Activated T-helper 1 cell treated with Interleukin-2 at 50 U/mL for 16 hours (primary cell): ENCODE measurements at regions not wholly inside any gene's neighbourhood (a gene's known extent, or its start where the extent isn't known, plus 50 kb on each side); places are given as distances from the start of the nearest gene placed in this dataset.
"Not testable (repeated sequence)": the region's sequence is repeated elsewhere in the genome, so short reads cannot be mapped to it uniquely, and the experiment has no call there.

Source experiments
- DNase-seq: peaks from one replicate; pipeline ENCODE4 v3.0.0-alpha.2; 2020; ENCODE audit warnings: low read depth

DNA sequence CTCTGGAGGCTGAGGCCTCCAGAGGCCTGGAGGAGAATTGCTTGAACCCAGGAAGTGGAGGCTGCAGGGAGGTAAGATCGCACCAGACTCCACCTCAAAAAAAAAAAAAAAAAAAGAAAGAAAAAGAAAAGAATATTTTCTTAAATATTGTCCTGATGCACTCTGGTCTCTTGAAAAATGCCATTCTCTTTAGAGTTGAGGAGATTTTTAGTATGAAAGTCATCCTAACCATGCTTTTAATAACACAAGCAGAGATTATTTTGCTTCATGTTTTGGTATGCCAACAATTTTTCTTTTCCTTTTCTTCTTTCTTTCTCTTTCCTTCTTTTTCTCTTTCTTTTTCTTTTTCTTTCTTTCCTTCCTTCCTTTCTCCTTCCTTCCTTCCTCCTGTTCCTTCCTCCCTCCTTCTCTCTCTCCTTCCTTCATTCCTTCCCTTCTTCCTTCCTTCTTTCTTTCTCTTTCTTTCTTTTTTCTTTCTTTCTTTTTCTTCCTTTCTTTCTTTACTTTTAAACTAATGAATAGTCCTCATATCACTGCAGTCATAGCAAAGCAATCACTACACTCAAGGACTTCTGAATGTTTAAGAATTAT lies 116.9 kb upstream of the CCNH start:
- DNase-seq = no peak

DNA sequence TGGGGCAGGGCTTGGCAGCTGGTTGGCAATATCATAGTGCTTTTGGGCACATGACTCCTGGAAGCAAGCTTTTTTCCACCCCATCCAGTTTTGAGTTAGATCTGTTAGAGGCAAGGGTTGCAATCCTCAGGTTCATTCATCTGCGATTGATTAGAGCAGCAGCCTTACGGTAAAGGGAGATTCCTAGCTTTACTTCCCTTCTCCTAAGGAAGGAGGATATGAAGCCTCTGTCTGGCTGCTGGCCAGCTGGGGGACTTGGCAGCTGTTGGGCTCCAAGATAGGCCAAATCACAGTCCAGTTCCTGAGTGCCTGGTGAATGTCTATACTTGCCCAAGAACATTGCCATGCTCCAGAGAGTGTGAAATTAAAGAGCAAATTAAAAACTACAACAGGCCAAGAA lies 113.4 kb upstream of the CCNH start:
- no peak for DNase-seq

DNA sequence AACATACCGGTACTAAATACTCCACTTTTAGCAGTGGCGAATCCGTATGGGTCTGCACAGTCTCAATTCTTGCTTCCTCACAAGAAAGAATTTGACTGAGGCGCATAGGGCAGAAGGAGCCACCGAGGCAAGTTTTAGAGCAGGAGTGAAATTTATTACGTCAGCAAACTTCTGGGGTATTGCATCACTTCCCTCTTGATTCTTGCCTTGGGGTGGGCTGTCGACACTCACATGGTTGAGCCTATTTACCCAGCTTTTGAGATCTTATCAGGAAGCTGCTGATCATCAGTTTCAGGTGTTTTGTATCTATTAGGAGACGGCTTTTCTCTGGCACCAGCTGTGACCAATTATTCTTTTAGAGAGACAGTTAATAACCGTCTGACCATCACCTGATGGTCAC lies 111.5 kb upstream of the CCNH start:
- no peak for DNase-seq

DNA sequence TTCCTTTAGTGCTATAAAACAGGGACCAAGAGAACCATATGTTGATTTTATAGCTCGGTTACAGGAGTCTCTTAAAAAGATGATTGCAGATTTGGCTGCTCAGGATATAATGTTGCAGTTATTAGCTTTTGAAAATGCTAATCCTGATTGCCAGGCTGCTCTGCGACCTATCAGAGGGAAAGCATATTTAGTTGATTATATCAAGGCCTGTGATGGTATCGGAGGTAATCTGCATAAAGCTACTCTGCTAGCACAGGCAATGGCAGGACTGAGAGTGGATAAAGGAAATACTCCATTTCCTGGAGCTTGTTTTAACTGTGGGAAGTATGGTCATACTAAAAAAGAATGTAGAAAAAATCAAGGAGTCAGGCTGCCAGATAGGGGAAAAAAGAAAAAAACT lies 99.0 kb upstream of the CCNH start:
- not testable (repeated sequence) for DNase-seq

DNA sequence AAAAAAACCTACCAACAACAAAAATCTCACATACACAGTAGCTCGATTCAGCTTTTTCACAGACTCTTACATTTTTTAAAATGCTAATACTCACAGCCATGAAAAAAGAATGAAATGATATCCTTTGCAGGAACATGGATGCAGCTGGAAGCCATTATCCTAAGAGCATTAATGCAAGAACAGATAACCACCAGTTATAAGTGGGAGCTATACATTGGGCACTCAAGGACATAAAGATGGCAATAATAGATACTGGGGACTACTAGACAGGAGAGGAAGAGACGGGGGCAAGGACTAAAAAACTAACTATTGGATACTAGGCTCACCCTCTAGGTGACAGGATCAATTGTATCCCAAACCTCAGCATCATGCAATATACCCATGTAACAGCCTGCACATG lies 90.3 kb upstream of the CCNH start:
- no peak for DNase-seq

DNA sequence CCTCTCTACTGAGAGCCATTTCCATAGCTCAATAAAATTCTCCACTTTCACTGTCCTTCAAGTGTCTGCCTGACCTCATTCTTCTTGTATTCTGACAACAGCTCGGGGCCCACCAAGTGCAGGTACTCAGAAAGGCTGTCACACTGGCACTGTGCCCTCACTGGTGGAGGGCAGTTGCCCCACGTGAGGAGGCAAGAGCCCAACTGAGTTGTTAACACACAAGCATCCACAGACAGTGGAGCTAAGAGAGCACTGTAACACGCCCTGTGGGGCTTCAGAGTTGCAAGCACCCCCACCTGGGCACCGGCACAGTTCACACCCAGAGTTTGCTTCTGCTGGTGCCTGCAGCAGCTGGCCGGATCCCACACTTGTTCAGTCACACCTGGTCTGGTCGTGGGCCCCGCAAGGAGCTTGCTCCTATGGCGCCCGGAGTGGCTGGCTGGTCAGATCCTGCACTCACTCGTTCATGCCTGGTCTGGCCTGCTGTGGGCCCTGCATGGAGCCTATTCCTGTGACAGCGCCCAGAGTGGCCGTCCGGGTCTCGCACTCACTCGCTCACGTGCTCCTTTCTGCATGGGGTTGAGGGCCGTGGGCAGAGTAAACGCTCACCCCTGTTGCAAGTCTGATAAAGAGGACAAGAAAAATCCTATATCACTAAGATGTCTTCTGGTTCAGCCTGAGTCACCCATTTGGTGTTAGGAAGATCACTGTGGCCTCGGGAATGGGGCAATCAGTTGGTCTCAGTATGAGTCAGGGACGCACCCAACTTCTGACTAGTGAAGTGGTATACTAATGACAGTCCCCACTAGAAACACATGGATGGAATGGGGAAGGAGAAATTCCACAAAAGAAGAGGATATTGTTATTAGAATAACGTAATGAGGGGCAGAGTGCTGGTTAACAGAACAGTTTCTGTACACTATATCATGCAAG lies 87.0 kb upstream of the CCNH start:
- no peak for DNase-seq
